ENCODE measurements at regions not wholly inside any gene's neighbourhood (a gene's known extent, or its start where the extent isn't known, plus 50 kb on each side); places are given as distances from the start of the nearest gene placed in this dataset.

DNA sequence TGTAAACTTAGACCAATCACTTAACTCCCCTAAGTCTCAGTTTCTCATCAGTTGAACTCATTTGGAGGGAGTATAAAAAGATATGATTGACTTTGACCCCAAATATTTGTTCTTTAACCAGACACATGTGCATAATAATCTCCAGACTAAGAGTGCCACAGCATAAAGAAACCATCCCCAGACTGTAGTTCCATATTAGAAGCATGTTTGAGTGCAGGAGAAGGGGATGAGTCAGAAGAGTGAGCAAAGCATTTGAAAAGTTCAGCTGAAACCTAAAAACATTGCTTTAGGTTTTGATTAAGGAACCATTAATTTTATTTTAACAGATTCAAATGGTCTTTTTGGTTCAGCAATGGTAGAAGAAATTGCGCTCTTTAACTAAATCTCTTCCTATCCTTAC is 654.8 kb downstream of the UTRN start:
- TF ChIP-seq, protein P1, sequence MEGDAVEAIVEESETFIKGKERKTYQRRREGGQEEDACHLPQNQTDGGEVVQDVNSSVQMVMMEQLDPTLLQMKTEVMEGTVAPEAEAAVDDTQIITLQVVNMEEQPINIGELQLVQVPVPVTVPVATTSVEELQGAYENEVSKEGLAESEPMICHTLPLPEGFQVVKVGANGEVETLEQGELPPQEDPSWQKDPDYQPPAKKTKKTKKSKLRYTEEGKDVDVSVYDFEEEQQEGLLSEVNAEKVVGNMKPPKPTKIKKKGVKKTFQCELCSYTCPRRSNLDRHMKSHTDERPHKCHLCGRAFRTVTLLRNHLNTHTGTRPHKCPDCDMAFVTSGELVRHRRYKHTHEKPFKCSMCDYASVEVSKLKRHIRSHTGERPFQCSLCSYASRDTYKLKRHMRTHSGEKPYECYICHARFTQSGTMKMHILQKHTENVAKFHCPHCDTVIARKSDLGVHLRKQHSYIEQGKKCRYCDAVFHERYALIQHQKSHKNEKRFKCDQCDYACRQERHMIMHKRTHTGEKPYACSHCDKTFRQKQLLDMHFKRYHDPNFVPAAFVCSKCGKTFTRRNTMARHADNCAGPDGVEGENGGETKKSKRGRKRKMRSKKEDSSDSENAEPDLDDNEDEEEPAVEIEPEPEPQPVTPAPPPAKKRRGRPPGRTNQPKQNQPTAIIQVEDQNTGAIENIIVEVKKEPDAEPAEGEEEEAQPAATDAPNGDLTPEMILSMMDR (IDR thresholded peaks at IDR 0.05) = no peak
- no peak for TF ChIP-seq POLR2A (IDR thresholded peaks at IDR 0.05)
- TF ChIP-seq EP300 (IDR thresholded peaks at IDR 0.05) = no peak
- TF ChIP-seq POLR2AphosphoS5 (IDR thresholded peaks at IDR 0.05) = no peak
